ENCODE measurements at regions not wholly inside any gene's neighbourhood (a gene's known extent, or its start where the extent isn't known, plus 50 kb on each side); places are given as distances from the start of the nearest gene placed in this dataset.
"Not testable (repeated sequence)": the region's sequence is repeated elsewhere in the genome, so short reads cannot be mapped to it uniquely, and the experiment has no call there.

GRCh38 chr15:20473465-20473864, 68.1 kb downstream of the GOLGA6L6 start:
- DNase-seq; H3K36me3 Mint-ChIP-seq (ENCODE audit: insufficient read depth in 2 of 2): not testable (repeated sequence)

GRCh38 chr15:20472983-20473382, 68.6 kb downstream of the GOLGA6L6 start:
- not testable (repeated sequence) for H3K4me3 Mint-ChIP-seq; H3K27me3 Mint-ChIP-seq (ENCODE audit: low read depth); DNase-seq; H3K27ac Mint-ChIP-seq; H3K9me3 Mint-ChIP-seq; H3K4me1 Mint-ChIP-seq (ENCODE audit: low read depth); H3K36me3 Mint-ChIP-seq (ENCODE audit: insufficient read depth in 2 of 2)
- ATAC-seq (replicated peaks in 1 of 2): peak in 1 of 2 donors; percentile 32

More at GRCh38 chr15:20473465-20473864, 68.1 kb downstream of the GOLGA6L6 start:
- H3K27me3 Mint-ChIP-seq (ENCODE audit: low read depth); H3K9me3 Mint-ChIP-seq; H3K27ac Mint-ChIP-seq; ATAC-seq (replicated peaks in 1 of 2); H3K4me1 Mint-ChIP-seq (ENCODE audit: low read depth); H3K4me3 Mint-ChIP-seq: not testable (repeated sequence)

- not testable (repeated sequence) for H3K27ac Mint-ChIP-seq; DNase-seq; ATAC-seq (replicated peaks in 1 of 2); H3K27me3 Mint-ChIP-seq (ENCODE audit: low read depth); H3K4me3 Mint-ChIP-seq; H3K4me1 Mint-ChIP-seq (ENCODE audit: low read depth); H3K36me3 Mint-ChIP-seq (ENCODE audit: insufficient read depth in 2 of 2); H3K9me3 Mint-ChIP-seq
These were observed 70.8 kb downstream of the GOLGA6L6 start for GRCh38 chr15:20470810-20471209.

GRCh38 chr15:20441138-20441537, 100.5 kb downstream of the GOLGA6L6 start:
- H3K9me3 Mint-ChIP-seq; H3K36me3 Mint-ChIP-seq (ENCODE audit: insufficient read depth in 2 of 2); H3K27ac Mint-ChIP-seq; H3K4me1 Mint-ChIP-seq (ENCODE audit: low read depth); H3K4me3 Mint-ChIP-seq; H3K27me3 Mint-ChIP-seq (ENCODE audit: low read depth); ATAC-seq (replicated peaks in 1 of 2); DNase-seq: not testable (repeated sequence)

- H3K4me3 Mint-ChIP-seq: not testable (repeated sequence)
These were observed 101.2 kb downstream of the GOLGA6L6 start for GRCh38 chr15:20440390-20440789.

DNA sequence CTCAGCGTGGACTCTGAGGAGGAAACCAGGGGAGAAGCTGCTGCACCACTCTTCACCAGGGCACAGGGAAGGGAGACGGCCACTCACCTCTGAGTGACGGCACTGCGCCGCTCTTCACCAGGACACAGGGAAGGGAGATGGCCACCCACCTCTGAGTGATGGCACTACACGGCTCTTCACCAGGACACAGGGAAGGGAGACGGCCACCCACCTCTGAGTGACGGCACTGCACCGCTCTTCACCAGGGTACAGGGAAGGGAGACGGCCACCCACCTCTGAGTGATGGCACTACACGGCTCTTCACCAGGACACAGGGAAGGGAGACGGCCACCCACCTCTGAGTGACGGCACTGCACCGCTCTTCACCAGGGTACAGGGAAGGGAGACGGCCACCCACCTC, 102.5 kb downstream of the GOLGA6L6 start:
- H3K9me3 Mint-ChIP-seq; H3K4me3 Mint-ChIP-seq; H3K36me3 Mint-ChIP-seq (ENCODE audit: insufficient read depth in 2 of 2); H3K27me3 Mint-ChIP-seq (ENCODE audit: low read depth); DNase-seq; ATAC-seq (replicated peaks in 1 of 2); H3K27ac Mint-ChIP-seq; H3K4me1 Mint-ChIP-seq (ENCODE audit: low read depth): not testable (repeated sequence)

More at GRCh38 chr15:20440390-20440789, 101.2 kb downstream of the GOLGA6L6 start:
- not testable (repeated sequence) for H3K9me3 Mint-ChIP-seq; H3K4me1 Mint-ChIP-seq (ENCODE audit: low read depth); DNase-seq; H3K36me3 Mint-ChIP-seq (ENCODE audit: insufficient read depth in 2 of 2); H3K27me3 Mint-ChIP-seq (ENCODE audit: low read depth); H3K27ac Mint-ChIP-seq; ATAC-seq (replicated peaks in 1 of 2)

DNA sequence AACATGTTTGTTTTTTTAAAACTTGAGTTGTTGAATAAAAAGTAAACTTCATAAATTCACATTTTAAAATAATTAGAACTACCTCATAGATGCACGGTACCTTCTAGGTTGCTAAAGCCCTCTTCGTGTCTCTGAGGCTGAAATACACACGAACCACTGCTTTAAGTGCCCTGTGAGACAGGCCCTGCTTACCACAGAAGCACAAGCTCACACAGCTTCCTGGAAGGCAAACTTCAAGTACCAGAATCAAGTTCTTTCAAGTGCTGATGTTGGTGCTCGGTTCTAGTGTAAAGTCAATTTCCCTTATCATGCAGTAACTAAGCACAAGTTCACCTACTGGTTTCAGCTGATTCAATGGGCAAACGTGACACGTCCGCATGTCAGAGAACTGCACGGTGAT, 103.3 kb downstream of the GOLGA6L6 start:
- H3K27me3 Mint-ChIP-seq (ENCODE audit: low read depth); DNase-seq: not testable (repeated sequence)

GRCh38 chr15:20433468-20433867, 108.1 kb downstream of the GOLGA6L6 start:
- not testable (repeated sequence) for H3K27ac Mint-ChIP-seq; ATAC-seq (replicated peaks in 1 of 2); DNase-seq; H3K4me3 Mint-ChIP-seq; H3K27me3 Mint-ChIP-seq (ENCODE audit: low read depth); H3K4me1 Mint-ChIP-seq (ENCODE audit: low read depth); H3K36me3 Mint-ChIP-seq (ENCODE audit: insufficient read depth in 2 of 2); H3K9me3 Mint-ChIP-seq

More for the DNA sequence above, 103.3 kb downstream of the GOLGA6L6 start:
- H3K36me3 Mint-ChIP-seq (ENCODE audit: insufficient read depth in 2 of 2); H3K4me1 Mint-ChIP-seq (ENCODE audit: low read depth); ATAC-seq (replicated peaks in 1 of 2); H3K9me3 Mint-ChIP-seq; H3K4me3 Mint-ChIP-seq; H3K27ac Mint-ChIP-seq: not testable (repeated sequence)

DNA sequence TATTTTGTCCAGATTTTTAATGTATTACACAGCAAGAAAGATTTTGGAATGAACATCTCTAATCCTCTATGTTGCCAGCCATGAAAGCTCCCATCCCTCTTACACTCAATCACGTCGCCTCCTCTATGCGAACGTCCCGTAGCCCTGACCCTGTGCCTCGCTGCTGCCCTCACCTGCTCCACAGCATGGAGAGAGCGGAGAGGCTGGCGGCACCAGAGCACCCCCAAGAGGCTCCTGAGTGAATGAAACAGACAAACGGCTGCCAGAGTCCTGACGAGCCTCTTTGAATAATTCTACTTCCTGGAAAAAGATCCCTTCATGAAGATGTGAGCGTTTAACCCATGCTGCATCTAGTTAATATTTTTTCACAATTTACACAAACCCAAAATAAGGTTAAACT, 111.1 kb downstream of the GOLGA6L6 start:
- H3K4me1 Mint-ChIP-seq (ENCODE audit: low read depth); DNase-seq; H3K27me3 Mint-ChIP-seq (ENCODE audit: low read depth); H3K27ac Mint-ChIP-seq; H3K4me3 Mint-ChIP-seq; H3K9me3 Mint-ChIP-seq; H3K36me3 Mint-ChIP-seq (ENCODE audit: insufficient read depth in 2 of 2): not testable (repeated sequence)
- ATAC-seq (replicated peaks in 1 of 2): peak in 1 of 2 donors; percentile 47

- peaks cover 17% of the 10 kb centered on the region for H3K27me3 Mint-ChIP-seq (ENCODE audit: low read depth)
- H3K4me1 Mint-ChIP-seq (ENCODE audit: low read depth); H3K27ac Mint-ChIP-seq; H3K4me3 Mint-ChIP-seq; DNase-seq; H3K36me3 Mint-ChIP-seq (ENCODE audit: insufficient read depth in 2 of 2); ATAC-seq (replicated peaks in 1 of 2); H3K9me3 Mint-ChIP-seq: not testable (repeated sequence)
These were observed 120.9 kb downstream of the GOLGA6L6 start for GRCh38 chr15:20420710-20421109.

DNA sequence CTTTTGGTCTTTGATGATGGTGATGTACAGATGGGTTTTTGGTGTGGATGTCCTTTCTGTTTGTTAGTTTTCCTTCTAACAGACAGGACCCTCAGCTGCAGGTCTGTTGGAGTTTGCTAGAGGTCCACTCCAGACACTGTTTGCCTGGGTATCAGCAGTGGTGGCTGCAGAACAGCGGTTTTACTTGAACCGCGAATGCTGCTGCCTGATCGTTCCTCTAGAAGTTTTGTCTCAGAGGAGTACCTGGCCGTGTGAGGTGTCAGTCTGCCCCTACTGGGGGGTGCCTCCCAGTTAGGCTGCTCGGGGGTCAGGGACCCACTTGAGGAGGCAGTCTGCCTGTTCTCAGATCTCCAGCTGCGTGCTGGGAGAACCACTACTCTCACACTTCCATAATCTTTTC, 125.0 kb downstream of the GOLGA6L6 start:
- not testable (repeated sequence) for H3K4me3 Mint-ChIP-seq; H3K4me1 Mint-ChIP-seq (ENCODE audit: low read depth); DNase-seq; H3K27ac Mint-ChIP-seq; ATAC-seq (replicated peaks in 1 of 2); H3K9me3 Mint-ChIP-seq; H3K36me3 Mint-ChIP-seq (ENCODE audit: insufficient read depth in 2 of 2)
- H3K27me3 Mint-ChIP-seq (ENCODE audit: low read depth): peaks cover 22% of the 10 kb centered on the region

DNA sequence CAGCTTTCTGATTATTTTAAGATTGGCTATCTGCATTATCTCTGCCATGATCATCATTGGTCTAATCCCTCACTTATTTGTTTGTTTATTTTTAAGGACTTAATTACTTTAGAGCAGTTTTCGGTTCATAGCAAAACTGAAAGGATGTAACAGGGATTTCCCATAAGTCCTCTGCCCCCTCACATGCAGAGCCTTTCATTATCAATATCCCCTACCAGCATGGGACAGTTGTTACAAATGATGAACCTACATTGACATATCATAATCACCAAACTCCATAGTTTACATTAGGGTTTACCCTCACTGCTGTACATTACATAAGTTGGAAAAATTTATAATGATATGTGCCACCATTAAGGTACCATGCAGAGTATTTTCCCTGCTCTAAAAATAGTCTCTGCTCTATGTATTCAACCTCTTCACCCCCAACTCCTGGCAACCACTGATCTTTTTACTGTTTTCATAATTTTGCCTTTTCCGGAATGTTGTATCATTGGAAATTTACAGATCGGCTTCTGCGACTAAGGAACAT, 131.9 kb downstream of the GOLGA6L6 start:
- not testable (repeated sequence) for H3K27ac Mint-ChIP-seq; H3K4me3 Mint-ChIP-seq; H3K4me1 Mint-ChIP-seq (ENCODE audit: low read depth); H3K9me3 Mint-ChIP-seq; ATAC-seq (replicated peaks in 1 of 2); H3K36me3 Mint-ChIP-seq (ENCODE audit: insufficient read depth in 2 of 2); DNase-seq; H3K27me3 Mint-ChIP-seq (ENCODE audit: low read depth)

GRCh38 chr15:20409247-20409646, 132.4 kb downstream of the GOLGA6L6 start:
- Mint-ChIP-seq H3K36me3 (ENCODE audit: insufficient read depth in 2 of 2) (peaks cover 0 to 1% of the 10 kb centered on the region in 2 donors), H3K27ac (no peak overlapping the region), H3K27me3 (ENCODE audit: low read depth) (no peaks in the 10 kb centered on the region), H3K4me3 (no peak overlapping the region), H3K4me1 (ENCODE audit: low read depth) (no peaks in the 10 kb centered on the region), H3K9me3 (peaks cover 0 to 2% of the 10 kb centered on the region in 2 donors)
- no peak for DNase-seq
- ATAC-seq (replicated peaks in 1 of 2): no peak

- no peak overlapping the region for H3K27ac Mint-ChIP-seq
- H3K9me3 Mint-ChIP-seq: no peaks in the 10 kb centered on the region
- no peak overlapping the region for H3K4me3 Mint-ChIP-seq
- ATAC-seq (replicated peaks in 1 of 2) (no peak), DNase-seq (no peak)
- H3K36me3 Mint-ChIP-seq (ENCODE audit: insufficient read depth in 2 of 2): no peaks in the 10 kb centered on the region
- H3K27me3 Mint-ChIP-seq (ENCODE audit: low read depth): no peaks in the 10 kb centered on the region
- H3K4me1 Mint-ChIP-seq (ENCODE audit: low read depth): no peaks in the 10 kb centered on the region
These were observed 134.0 kb downstream of the GOLGA6L6 start for GRCh38 chr15:20407553-20407952.

Data from activated T-cell treated with anti-CD3 and anti-CD28 coated beads, Interleukin-2, amount 50 U/mL, for 72 hours (primary cell).